ENCODE measurements at regions not wholly inside any gene's neighbourhood (a gene's known extent, or its start where the extent isn't known, plus 50 kb on each side); places are given as distances from the start of the nearest gene placed in this dataset.

- in situ Hi-C loops (cut with HindIII; ENCODE audit: low pct_ligation_motif_present, low sequenced_read_pairs) = no loop called here
- Histone ChIP-seq H3K4me3 (ENCODE audit: low read depth, low read length) (no peak overlapping the region), H3K27ac (no peak overlapping the region), H3K27me3 (replicated peaks) (no peaks in the 10 kb centered on the region), H3K36me3 (replicated peaks) (no peaks in the 10 kb centered on the region)
- TF ChIP-seq CTCF (IDR thresholded peaks at IDR 0.05; ENCODE audit: low read depth, low read length, missing control alignments) = no peak
- no peak for DNase-seq
Measured at GRCh38 chr6:144339859-144340452, 54.8 kb downstream of the UTRN start.

- no peak overlapping the region for H3K27ac ChIP-seq
- in situ Hi-C loops (cut with HindIII; ENCODE audit: low pct_ligation_motif_present, low sequenced_read_pairs) = no loop called here
- TF ChIP-seq CTCF (IDR thresholded peaks at IDR 0.05; ENCODE audit: low read depth, low read length, missing control alignments) = no peak
- no peaks in the 10 kb centered on the region for H3K36me3 ChIP-seq (replicated peaks)
- DNase-seq = no peak
- no peaks in the 10 kb centered on the region for H3K27me3 ChIP-seq (replicated peaks)
- no peak overlapping the region for H3K4me3 ChIP-seq (ENCODE audit: low read depth, low read length)
Measured at GRCh38 chr6:144340541-144341371, 55.6 kb downstream of the UTRN start.

GRCh38 chr6:144341831-144342527, 56.8 kb downstream of the UTRN start:
- Histone ChIP-seq H3K36me3 (replicated peaks) (no peaks in the 10 kb centered on the region), H3K27ac (no peak overlapping the region), H3K27me3 (replicated peaks) (no peaks in the 10 kb centered on the region), H3K4me3 (ENCODE audit: low read depth, low read length) (no peak overlapping the region)
- DNase-seq = no peak
- in situ Hi-C loops (cut with HindIII; ENCODE audit: low pct_ligation_motif_present, low sequenced_read_pairs) = no loop called here
- no peak for TF ChIP-seq CTCF (IDR thresholded peaks at IDR 0.05; ENCODE audit: low read depth, low read length, missing control alignments)

- H3K27ac ChIP-seq = peak overlapping the region; percentile 24
- no peaks in the 10 kb centered on the region for H3K27me3 ChIP-seq (replicated peaks)
- no peak overlapping the region for H3K4me3 ChIP-seq (ENCODE audit: low read depth, low read length)
- in situ Hi-C loops (cut with HindIII; ENCODE audit: low pct_ligation_motif_present, low sequenced_read_pairs) = no loop called here
- no peak for DNase-seq
- H3K36me3 ChIP-seq (replicated peaks) = no peaks in the 10 kb centered on the region
- TF ChIP-seq CTCF (IDR thresholded peaks at IDR 0.05; ENCODE audit: low read depth, low read length, missing control alignments) = no peak
Measured at GRCh38 chr6:144343701-144344428, 58.7 kb downstream of the UTRN start.

GRCh38 chr6:144344646-144345045, 59.5 kb downstream of the UTRN start:
- Histone ChIP-seq H3K27me3 (replicated peaks) (no peaks in the 10 kb centered on the region), H3K36me3 (replicated peaks) (no peaks in the 10 kb centered on the region), H3K4me3 (ENCODE audit: low read depth, low read length) (no peak overlapping the region), H3K27ac (no peak overlapping the region)
- in situ Hi-C loops (cut with HindIII; ENCODE audit: low pct_ligation_motif_present, low sequenced_read_pairs) = no loop called here
- DNase-seq = no peak
- no peak for TF ChIP-seq CTCF (IDR thresholded peaks at IDR 0.05; ENCODE audit: low read depth, low read length, missing control alignments)

All from brain microvascular endothelial cell (primary cell).